ENCODE measurements at regions not wholly inside any gene's neighbourhood (a gene's known extent, or its start where the extent isn't known, plus 50 kb on each side); places are given as distances from the start of the nearest gene placed in this dataset.

GRCh38 chr6:84457276-84457675 lies 229.8 kb upstream of the CEP162 start:
- TF ChIP-seq KDM2B (CRISPR knock-in tag; IDR thresholded peaks at IDR 0.05), result no peak
- TF ChIP-seq TAF1 (IDR thresholded peaks at IDR 0.05; ENCODE audit: control insufficient read depth, extremely low read depth, insufficient read depth, low read length, severe bottlenecking), result no peak
- no peak for TF ChIP-seq MTA3 (IDR thresholded peaks at IDR 0.05; ENCODE audit: borderline replicate concordance)
- TF ChIP-seq CREBBP (IDR thresholded peaks at IDR 0.05; ENCODE audit: low read depth, low read length), result no peak
- TF ChIP-seq MAFK (IDR thresholded peaks at IDR 0.05; ENCODE audit: low read length), result no peak

All from K562 (cell line).